IMR-90 (cell line): ENCODE measurements at regions not wholly inside any gene's neighbourhood (a gene's known extent, or its start where the extent isn't known, plus 50 kb on each side); places are given as distances from the start of the nearest gene placed in this dataset.

Source experiments
- CTCF ChIP-seq: conservative IDR thresholded peaks from 2 replicates; pipeline ENCODE4 v1.5.1; 2012; ENCODE audit warnings: mild to moderate bottlenecking, low read depth, low read length, improper control_type of control experiment
- POLR2A ChIP-seq: IDR thresholded peaks from 2 replicates; pipeline ENCODE4 v1.6.1; 2012; ENCODE audit warnings: mild to moderate bottlenecking, low read depth, low read length
- TF ChIP-seq, protein P1 (sequence below): fragments of 150-350 bp; IDR thresholded peaks from 2 replicates; pipeline ENCODE4 v1.6.1; 2017; ENCODE audit warnings: mild to moderate bottlenecking, antibody characterized with exemption, low read length, low read depth

GRCh38 chr9:90062982-90063381 lies 458.2 kb downstream of the GADD45G start:
- TF ChIP-seq CTCF (no peak), POLR2A (no peak)
- TF ChIP-seq, protein P1, sequence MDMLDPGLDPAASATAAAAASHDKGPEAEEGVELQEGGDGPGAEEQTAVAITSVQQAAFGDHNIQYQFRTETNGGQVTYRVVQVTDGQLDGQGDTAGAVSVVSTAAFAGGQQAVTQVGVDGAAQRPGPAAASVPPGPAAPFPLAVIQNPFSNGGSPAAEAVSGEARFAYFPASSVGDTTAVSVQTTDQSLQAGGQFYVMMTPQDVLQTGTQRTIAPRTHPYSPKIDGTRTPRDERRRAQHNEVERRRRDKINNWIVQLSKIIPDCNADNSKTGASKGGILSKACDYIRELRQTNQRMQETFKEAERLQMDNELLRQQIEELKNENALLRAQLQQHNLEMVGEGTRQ, result no peak
